Stimulated activated CD4-positive, alpha-beta T cell treated with anti-CD3 and anti-CD28 coated beads, Interleukin-2, amount 100 ng/mL, for 4 hours (primary cell): ENCODE measurements at regions not wholly inside any gene's neighbourhood (a gene's known extent, or its start where the extent isn't known, plus 50 kb on each side); places are given as distances from the start of the nearest gene placed in this dataset.
A peak's percentile ranks its signal among the peaks of the same experiment; 100 is the strongest.
"Not testable (repeated sequence)": the region's sequence is repeated elsewhere in the genome, so short reads cannot be mapped to it uniquely, and the experiment has no call there.

Source experiments
- DNase-seq: peaks from one replicate; pipeline ENCODE4 v3.0.0-alpha.2; 2020; ENCODE audit warnings: low read depth

- DNase-seq, result no peak
These were observed 417.6 kb upstream of the DYNLRB2 start for GRCh38 chr16:80123189-80123588.

GRCh38 chr16:80122115-80122514, 418.7 kb upstream of the DYNLRB2 start:
- no peak for DNase-seq

GRCh38 chr16:80121522-80121909, 419.3 kb upstream of the DYNLRB2 start:
- DNase-seq, result no peak

- DNase-seq, result no peak
These were observed 419.8 kb upstream of the DYNLRB2 start for GRCh38 chr16:80120899-80121521.

GRCh38 chr16:80117556-80118130, 423.1 kb upstream of the DYNLRB2 start:
- DNase-seq, result no peak

GRCh38 chr16:80116711-80117110, 424.1 kb upstream of the DYNLRB2 start:
- no peak for DNase-seq

GRCh38 chr16:80114699-80115098, 426.1 kb upstream of the DYNLRB2 start:
- DNase-seq, result no peak

- no peak for DNase-seq
These were observed 426.8 kb upstream of the DYNLRB2 start for GRCh38 chr16:80113873-80114574.

GRCh38 chr16:80109581-80109980, 431.2 kb upstream of the DYNLRB2 start:
- no peak for DNase-seq

GRCh38 chr16:80107900-80108299, 432.9 kb upstream of the DYNLRB2 start:
- no peak for DNase-seq

- no peak for DNase-seq
These were observed 435.0 kb upstream of the DYNLRB2 start for GRCh38 chr16:80105751-80106150.

GRCh38 chr16:80105160-80105559, 435.6 kb upstream of the DYNLRB2 start:
- DNase-seq, result no peak

GRCh38 chr16:80104401-80104800, 436.4 kb upstream of the DYNLRB2 start:
- DNase-seq, result no peak

GRCh38 chr16:80103463-80103862, 437.3 kb upstream of the DYNLRB2 start:
- no peak for DNase-seq

- no peak for DNase-seq
These were observed 439.8 kb upstream of the DYNLRB2 start for GRCh38 chr16:80100846-80101451.

- no peak for DNase-seq
These were observed 440.6 kb upstream of the DYNLRB2 start for GRCh38 chr16:80100186-80100585.

- no peak for DNase-seq
These were observed 443.7 kb upstream of the DYNLRB2 start for GRCh38 chr16:80097098-80097497.

- no peak for DNase-seq
These were observed 448.1 kb upstream of the DYNLRB2 start for GRCh38 chr16:80092681-80093080.

- not testable (repeated sequence) for DNase-seq
These were observed 449.3 kb upstream of the DYNLRB2 start for GRCh38 chr16:80091453-80091852.

- no peak for DNase-seq
These were observed 455.2 kb upstream of the DYNLRB2 start for GRCh38 chr16:80085606-80086005.

- peak; percentile 1 for DNase-seq
These were observed 456.2 kb upstream of the DYNLRB2 start for GRCh38 chr16:80084614-80085013.

GRCh38 chr16:80084163-80084562, 456.6 kb upstream of the DYNLRB2 start:
- DNase-seq, result no peak

GRCh38 chr16:80082906-80083305, 457.9 kb upstream of the DYNLRB2 start:
- DNase-seq, result no peak
